H9 (cell line): ENCODE measurements at regions not wholly inside any gene's neighbourhood (a gene's known extent, or its start where the extent isn't known, plus 50 kb on each side); places are given as distances from the start of the nearest gene placed in this dataset.

Experiments
- DNase-seq: peaks from one replicate; pipeline ENCODE4 v3.0.0-alpha.2; 2017
- H2AFZ ChIP-seq: one replicate; pipeline ENCODE4 v1.6.1; 2013; ENCODE audit warnings: mild to moderate bottlenecking, low read length, control low read depth, moderate library complexity
- H2AK5ac ChIP-seq: 2 replicates; pipeline ENCODE4 v1.6.1; 2013; ENCODE audit warnings: low read length, control low read depth, mixed read lengths; ENCODE audit not compliant: insufficient read length
- H2BK120ac ChIP-seq: one replicate; pipeline ENCODE4 v1.6.1; 2013; ENCODE audit warnings: low read depth, mild to moderate bottlenecking, low read length, control low read depth, inconsistent platforms; ENCODE audit not compliant: poor library complexity, severe bottlenecking
- H2BK12ac ChIP-seq: 2 replicates; pipeline ENCODE4 v1.6.1; 2013; ENCODE audit warnings: low read length, control low read depth, mixed read lengths, low read depth; ENCODE audit not compliant: insufficient read length
- H2BK15ac ChIP-seq: 2 replicates; pipeline ENCODE4 v1.6.1; 2013; ENCODE audit warnings: low read depth, low read length, control low read depth
- H2BK20ac ChIP-seq: one replicate; pipeline ENCODE4 v1.6.1; 2013; ENCODE audit warnings: low read depth, mild to moderate bottlenecking, low read length, control low read depth, inconsistent platforms; ENCODE audit not compliant: poor library complexity, severe bottlenecking
- H2BK5ac ChIP-seq: 2 replicates; pipeline ENCODE4 v1.6.1; 2013; ENCODE audit warnings: low read length, control low read depth, mixed read lengths; ENCODE audit not compliant: insufficient read length
- H3K14ac ChIP-seq: 2 replicates; pipeline ENCODE4 v1.6.1; 2013; ENCODE audit warnings: low read length, control low read depth; ENCODE audit not compliant: insufficient read depth
- H3K18ac ChIP-seq: 2 replicates; pipeline ENCODE4 v1.6.1; 2013; ENCODE audit warnings: low read depth, mild to moderate bottlenecking, mixed read lengths, low read length, control low read depth; ENCODE audit not compliant: insufficient read length
- H3K23ac ChIP-seq: 2 replicates; pipeline ENCODE4 v1.6.1; 2013; ENCODE audit warnings: low read length, control low read depth, mixed read lengths, low read depth; ENCODE audit not compliant: insufficient read length
- H3K23me2 ChIP-seq: 2 replicates; pipeline ENCODE4 v1.6.1; 2013; ENCODE audit warnings: low read depth, mild to moderate bottlenecking, mixed read lengths, low read length, control low read depth; ENCODE audit not compliant: insufficient read length, poor library complexity, severe bottlenecking
- H3K27ac ChIP-seq: 2 replicates; pipeline ENCODE4 v1.5.1; 2013; ENCODE audit warnings: low read length, control low read depth, mixed read lengths, low read depth; ENCODE audit not compliant: insufficient read length
- H3K27me3 ChIP-seq: 2 replicates; pipeline ENCODE4 v1.6.1; 2013; ENCODE audit warnings: low read length, control low read depth, inconsistent platforms; ENCODE audit not compliant: insufficient read depth
- H3K4ac ChIP-seq: 2 replicates; pipeline ENCODE4 v1.6.1; 2013; ENCODE audit warnings: low read depth, mild to moderate bottlenecking, control low read depth, inconsistent platforms, low read length, moderate library complexity
- H3K4me1 ChIP-seq: 2 replicates; pipeline ENCODE4 v1.6.1; 2013; ENCODE audit warnings: low read length, control low read depth, inconsistent platforms; ENCODE audit not compliant: insufficient read depth
- H3K4me2 ChIP-seq: 2 replicates; pipeline ENCODE4 v1.6.1; 2013; ENCODE audit warnings: low read length, control low read depth, mixed read lengths; ENCODE audit not compliant: insufficient read length, insufficient read depth
- H3K56ac ChIP-seq: 2 replicates; pipeline ENCODE4 v1.6.1; 2013; ENCODE audit warnings: low read depth, mild to moderate bottlenecking, mixed read lengths, low read length, control low read depth; ENCODE audit not compliant: insufficient read length
- H3K79me1 ChIP-seq: 2 replicates; pipeline ENCODE4 v1.6.1; 2013; ENCODE audit warnings: low read depth, mild to moderate bottlenecking, moderate library complexity, low read length, control low read depth, inconsistent platforms; ENCODE audit not compliant: insufficient read depth, poor library complexity, severe bottlenecking
- H3K79me2 ChIP-seq: 2 replicates; pipeline ENCODE4 v1.6.1; 2013; ENCODE audit warnings: low read length, control low read depth, inconsistent platforms; ENCODE audit not compliant: insufficient read depth
- H3K9ac ChIP-seq: 2 replicates; pipeline ENCODE4 v1.6.1; 2013; ENCODE audit warnings: low read length, control low read depth, mixed read lengths; ENCODE audit not compliant: insufficient read length; ENCODE audit errors: extremely low read depth
- H3K9me3 ChIP-seq: one replicate; pipeline ENCODE4 v1.6.1; 2013; ENCODE audit warnings: low read depth, low read length, inconsistent platforms; ENCODE audit not compliant: control insufficient read depth
- H3T11ph ChIP-seq: one replicate; pipeline ENCODE4 v1.6.1; 2013; ENCODE audit warnings: mild to moderate bottlenecking, low read length, control low read depth, inconsistent platforms
- H4K20me1 ChIP-seq: one replicate; pipeline ENCODE4 v1.6.1; 2013; ENCODE audit not compliant: control insufficient read depth, insufficient read length, insufficient read depth
- H4K5ac ChIP-seq: 2 replicates; pipeline ENCODE4 v1.6.1; 2013; ENCODE audit warnings: low read depth, mild to moderate bottlenecking, mixed read lengths, low read length, control low read depth; ENCODE audit not compliant: insufficient read length
- H4K8ac ChIP-seq: replicated peaks from 2 replicates; pipeline ENCODE4 v1.6.1; 2013; ENCODE audit warnings: low read length, control low read depth, mixed read lengths, low read depth; ENCODE audit not compliant: insufficient read length
- H4K91ac ChIP-seq: 2 replicates; pipeline ENCODE4 v1.6.1; 2013; ENCODE audit warnings: low read depth, mild to moderate bottlenecking, moderate library complexity, mixed read lengths, low read length, control low read depth; ENCODE audit not compliant: insufficient read length
- H3K27ac Mint-ChIP-seq, 3 experiments: 2 replicates in 2 of 3; 3 replicates in 1 of 3; pipeline ENCODE4 v1.8.0; 2020 to 2021; ENCODE audit warnings: mixed read lengths in 3 of 3, mild to moderate bottlenecking in 1 of 3, moderate library complexity in 1 of 3
- H3K27me3 Mint-ChIP-seq: 2 replicates; pipeline ENCODE4 v1.8.0; 2021; ENCODE audit warnings: low read depth, mild to moderate bottlenecking, moderate library complexity, mixed read lengths
- H3K36me3 Mint-ChIP-seq, 3 experiments: 2 replicates in 2 of 3; 3 replicates in 1 of 3; pipeline ENCODE4 v1.8.0; 2020 to 2021; ENCODE audit warnings: low read depth in 3 of 3, mixed read lengths in 3 of 3; ENCODE audit not compliant: insufficient read depth in 1 of 3
- H3K4me1 Mint-ChIP-seq, 2 experiments: 2 replicates each; pipeline ENCODE4 v1.8.0; 2020; ENCODE audit warnings: mixed read lengths in 2 of 2
- H3K4me3 Mint-ChIP-seq, 2 experiments: 2 replicates in 1 of 2; 3 replicates in 1 of 2; pipeline ENCODE4 v1.8.0; 2020 to 2021; ENCODE audit warnings: mild to moderate bottlenecking in 2 of 2, mixed read lengths in 2 of 2, moderate library complexity in 1 of 2
- H3K9me3 Mint-ChIP-seq, 2 experiments: 2 replicates in 1 of 2; 3 replicates in 1 of 2; pipeline ENCODE4 v1.8.0; 2020; ENCODE audit warnings: mild to moderate bottlenecking in 2 of 2, mixed read lengths in 2 of 2, moderate library complexity in 1 of 2
- CTCF ChIP-seq: fragments of 200-600 bp; sonication (generic); conservative IDR thresholded peaks from 3 replicates; pipeline ENCODE4 v1.8.0; 2021; ENCODE audit warnings: antibody characterized with exemption, mild to moderate bottlenecking
- WGBS: extraction: QIAGEN DNeasy Blood & Tissue Kit; methylation state at CpG from one replicate; pipeline ENCODE4 v1.1.7; 2013; ENCODE audit warnings: missing lambda C conversion rate, low lambda C conversion rate, mixed read lengths; ENCODE audit not compliant: insufficient read length; ENCODE audit errors: extremely low coverage; 5-methylcytosine and 5-hydroxymethylcytosine counted together

GRCh38 chr2:181149056-181149455 lies 168.7 kb downstream of the UBE2E3 start:
- Histone ChIP-seq H3K9ac (no peak overlapping the region), H4K20me1 (no peaks in the 10 kb centered on the region), H2BK12ac (no peak overlapping the region), H3K27me3 (no peaks in the 10 kb centered on the region), H3K18ac (no peak overlapping the region), H3K23ac (no peak overlapping the region), H3K14ac (no peak overlapping the region), H3K56ac (no peak overlapping the region), H3K9me3 (no peaks in the 10 kb centered on the region), H2BK5ac (no peak overlapping the region), H3K23me2 (no peaks in the 10 kb centered on the region), H2AK5ac (no peak overlapping the region), H3K27ac (no peak overlapping the region), H3K79me1 (no peaks in the 10 kb centered on the region), H2BK15ac (no peak overlapping the region), H3K4me1 (no peaks in the 10 kb centered on the region), H3T11ph (no peak overlapping the region), H4K5ac (no peak overlapping the region), H2BK20ac (no peak overlapping the region), H2AFZ (no peak overlapping the region), H3K4me2 (no peak overlapping the region), H3K4ac (no peak overlapping the region), H3K79me2 (no peaks in the 10 kb centered on the region), H4K8ac (no peak overlapping the region), H2BK120ac (no peak overlapping the region), H4K91ac (no peak overlapping the region)
- no peaks in the 10 kb centered on the region; a peak in 2 of 5 replicates for H3K9me3 Mint-ChIP-seq
- H3K4me3 Mint-ChIP-seq, result no peak overlapping the region
- no peak for TF ChIP-seq CTCF
- H3K36me3 Mint-ChIP-seq, result no peaks in the 10 kb centered on the region; a peak in 1 of 7 replicates
- no peaks in the 10 kb centered on the region for H3K27me3 Mint-ChIP-seq
- H3K4me1 Mint-ChIP-seq, result no peaks in the 10 kb centered on the region
- no peak for DNase-seq
- no CpG with 5 or more reads among the region's 2 CpGs for WGBS
- no peak overlapping the region for H3K27ac Mint-ChIP-seq
